Fibroblast of villous mesenchyme (primary cell): ENCODE measurements at regions not wholly inside any gene's neighbourhood (a gene's known extent, or its start where the extent isn't known, plus 50 kb on each side); places are given as distances from the start of the nearest gene placed in this dataset.

Source experiments
- DNase-seq: peaks from one replicate; pipeline ENCODE4 v3.0.0-alpha.2; 2010; ENCODE audit warnings: low read depth
- H3K4me3 ChIP-seq: 2 replicates; pipeline ENCODE4 v1.5.1; 2011; ENCODE audit warnings: low read depth, mild to moderate bottlenecking, low read length
- CTCF ChIP-seq: IDR thresholded peaks from 2 replicates; pipeline ENCODE4 v1.5.1; 2012; ENCODE audit warnings: low read depth, mild to moderate bottlenecking, low read length; ENCODE audit not compliant: insufficient read depth

- no peak for DNase-seq
- TF ChIP-seq CTCF = no peak
Measured at GRCh38 chr4:18735740-18736268, 714.2 kb upstream of the LCORL start.

GRCh38 chr4:18734405-18734804 is 712.9 kb upstream of the LCORL start:
- no peak for TF ChIP-seq CTCF
- no peak overlapping the region for H3K4me3 ChIP-seq
- no peak for DNase-seq

More at GRCh38 chr4:18735740-18736268, 714.2 kb upstream of the LCORL start:
- H3K4me3 ChIP-seq = no peak overlapping the region

- TF ChIP-seq CTCF = no peak
Measured at GRCh38 chr4:18733961-18734360, 712.4 kb upstream of the LCORL start.

GRCh38 chr4:18722748-18723191 is 701.2 kb upstream of the LCORL start:
- no peak overlapping the region for H3K4me3 ChIP-seq
- no peak for DNase-seq
- no peak for TF ChIP-seq CTCF

More at GRCh38 chr4:18733961-18734360, 712.4 kb upstream of the LCORL start:
- no peak for DNase-seq
- H3K4me3 ChIP-seq = no peak overlapping the region

GRCh38 chr4:18698119-18698883 is 676.7 kb upstream of the LCORL start:
- no peak for DNase-seq
- TF ChIP-seq CTCF = no peak
- H3K4me3 ChIP-seq = no peak overlapping the region

GRCh38 chr4:18695733-18696527 is 674.4 kb upstream of the LCORL start:
- peak; percentile 34 for TF ChIP-seq CTCF
- H3K4me3 ChIP-seq = no peak overlapping the region
- DNase-seq = no peak
